ENCODE measurements at regions not wholly inside any gene's neighbourhood (a gene's known extent, or its start where the extent isn't known, plus 50 kb on each side); places are given as distances from the start of the nearest gene placed in this dataset.

DNA sequence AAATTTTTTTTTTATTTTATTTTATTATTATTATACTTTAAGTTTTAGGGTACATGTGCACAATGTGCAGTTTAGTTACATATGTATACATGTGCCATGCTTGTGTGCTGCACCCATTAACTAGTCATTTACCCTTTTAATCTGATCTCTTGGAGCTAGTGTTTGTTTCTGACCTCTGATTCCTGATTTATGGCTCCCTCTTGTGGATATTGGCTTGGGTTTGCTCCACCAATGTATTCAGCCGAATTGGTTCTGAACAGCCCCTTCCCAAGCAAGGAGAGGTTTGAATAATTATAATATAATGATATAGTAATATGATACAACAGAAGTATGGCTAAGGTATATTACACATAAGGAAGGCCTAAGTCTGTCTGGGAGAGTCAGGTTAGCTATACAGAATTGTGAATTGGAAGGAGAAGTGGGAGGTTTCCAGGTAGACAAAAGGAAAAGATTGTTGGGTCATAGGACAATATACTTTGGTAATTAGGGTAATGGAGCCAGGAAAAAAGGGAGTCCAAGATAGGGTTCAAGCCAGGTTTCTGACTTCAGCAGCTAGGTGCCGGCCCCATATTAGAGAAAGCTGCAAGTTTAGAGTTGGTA, 53.1 kb upstream of the HMCN1 start:
- no peak for DNase-seq
- H3K27me3 ChIP-seq (ENCODE audit: low read depth) = no peaks in the 10 kb centered on the region
- no peak overlapping the region for H3K27ac ChIP-seq (replicated peaks)
- H3K36me3 ChIP-seq = no peaks in the 10 kb centered on the region
- H3K4me1 ChIP-seq = peaks cover 39% of the 10 kb centered on the region
- intact Hi-C loops (cut with micrococcal nuclease) = no loop called here
- no peaks in the 10 kb centered on the region for H3K9me3 ChIP-seq (replicated peaks)
- H3K4me3 ChIP-seq = no peak overlapping the region
- TF ChIP-seq, protein P1, sequence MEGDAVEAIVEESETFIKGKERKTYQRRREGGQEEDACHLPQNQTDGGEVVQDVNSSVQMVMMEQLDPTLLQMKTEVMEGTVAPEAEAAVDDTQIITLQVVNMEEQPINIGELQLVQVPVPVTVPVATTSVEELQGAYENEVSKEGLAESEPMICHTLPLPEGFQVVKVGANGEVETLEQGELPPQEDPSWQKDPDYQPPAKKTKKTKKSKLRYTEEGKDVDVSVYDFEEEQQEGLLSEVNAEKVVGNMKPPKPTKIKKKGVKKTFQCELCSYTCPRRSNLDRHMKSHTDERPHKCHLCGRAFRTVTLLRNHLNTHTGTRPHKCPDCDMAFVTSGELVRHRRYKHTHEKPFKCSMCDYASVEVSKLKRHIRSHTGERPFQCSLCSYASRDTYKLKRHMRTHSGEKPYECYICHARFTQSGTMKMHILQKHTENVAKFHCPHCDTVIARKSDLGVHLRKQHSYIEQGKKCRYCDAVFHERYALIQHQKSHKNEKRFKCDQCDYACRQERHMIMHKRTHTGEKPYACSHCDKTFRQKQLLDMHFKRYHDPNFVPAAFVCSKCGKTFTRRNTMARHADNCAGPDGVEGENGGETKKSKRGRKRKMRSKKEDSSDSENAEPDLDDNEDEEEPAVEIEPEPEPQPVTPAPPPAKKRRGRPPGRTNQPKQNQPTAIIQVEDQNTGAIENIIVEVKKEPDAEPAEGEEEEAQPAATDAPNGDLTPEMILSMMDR (IDR thresholded peaks at IDR 0.05; ENCODE audit: borderline replicate concordance) = peak; percentile 75

DNA sequence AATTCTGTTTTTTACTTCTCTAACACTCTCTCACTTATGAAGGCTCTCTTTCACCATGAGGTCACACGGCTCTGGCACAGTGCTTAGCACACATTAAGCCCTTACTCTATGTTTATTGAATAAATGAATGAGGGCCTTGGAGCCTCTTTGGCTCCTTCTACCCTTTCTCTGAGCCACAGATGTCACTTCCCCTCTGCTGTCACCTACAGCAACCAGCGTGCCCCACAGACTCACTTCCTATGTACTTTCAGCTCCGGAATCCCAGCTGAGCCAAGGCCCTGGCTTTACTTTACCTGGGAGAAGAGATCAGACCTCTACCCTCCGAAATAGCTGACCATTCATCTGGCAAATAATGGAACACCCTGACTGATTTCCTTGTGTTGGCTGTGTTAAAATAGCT, 53.7 kb upstream of the HMCN1 start:
- no peak overlapping the region for H3K27ac ChIP-seq (replicated peaks)
- DNase-seq = no peak
- intact Hi-C loops (cut with micrococcal nuclease) = no loop called here
- no peaks in the 10 kb centered on the region for H3K36me3 ChIP-seq
- peaks cover 39% of the 10 kb centered on the region for H3K4me1 ChIP-seq
- H3K4me3 ChIP-seq = no peak overlapping the region
- no peaks in the 10 kb centered on the region for H3K27me3 ChIP-seq (ENCODE audit: low read depth)
- TF ChIP-seq, protein P1 (IDR thresholded peaks at IDR 0.05; ENCODE audit: borderline replicate concordance) = no peak
- H3K9me3 ChIP-seq (replicated peaks) = no peaks in the 10 kb centered on the region

DNA sequence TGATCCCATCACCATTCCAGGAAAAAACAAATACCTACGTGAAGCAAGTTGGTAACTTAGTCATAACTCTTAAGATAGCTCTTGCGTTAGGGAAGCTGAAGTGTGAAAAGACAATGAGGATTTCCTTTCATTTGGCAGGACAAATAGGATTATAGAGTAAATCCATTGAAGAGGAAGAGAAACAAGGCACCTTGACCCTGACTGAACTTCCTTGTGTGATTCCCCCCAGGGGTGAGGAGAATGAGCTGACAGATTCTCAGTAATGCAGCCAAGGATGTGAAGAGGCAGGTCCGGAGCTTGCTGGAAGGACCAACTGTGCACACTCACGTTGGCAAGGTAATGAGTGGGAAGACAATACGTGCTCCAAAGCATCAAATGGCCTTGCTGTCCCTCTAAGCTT, 55.0 kb upstream of the HMCN1 start:
- intact Hi-C loops (cut with micrococcal nuclease) = loop anchor here (10.0 kb wide), 1 partner anchor 434 kb away; no protein-coding TSS in a partner anchor
- H3K4me3 ChIP-seq = no peak overlapping the region
- H3K27ac ChIP-seq (replicated peaks) = no peak overlapping the region
- H3K36me3 ChIP-seq = no peaks in the 10 kb centered on the region
- no peak for DNase-seq
- peaks cover 46% of the 10 kb centered on the region for H3K4me1 ChIP-seq
- H3K9me3 ChIP-seq (replicated peaks) = no peaks in the 10 kb centered on the region
- no peaks in the 10 kb centered on the region for H3K27me3 ChIP-seq (ENCODE audit: low read depth)
- TF ChIP-seq, protein P1 (IDR thresholded peaks at IDR 0.05; ENCODE audit: borderline replicate concordance) = no peak

DNA sequence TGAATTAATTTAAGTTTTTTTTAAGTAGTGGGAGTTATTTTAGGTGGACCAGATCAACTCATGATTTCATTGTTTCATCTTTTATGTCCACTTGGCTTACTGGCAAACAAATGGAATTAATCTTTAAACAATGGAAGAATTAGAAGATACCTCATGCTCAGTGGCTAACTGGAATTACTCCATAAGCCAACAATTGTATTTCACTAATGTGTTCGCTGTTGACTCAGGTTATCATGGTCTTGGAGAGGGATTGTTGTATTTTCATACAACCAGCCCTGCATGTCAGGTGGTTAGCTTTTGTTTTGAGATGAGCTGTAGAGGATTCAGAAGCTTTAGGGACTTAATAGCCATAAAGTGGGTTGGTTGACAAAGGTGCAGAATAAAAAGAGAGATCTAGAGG, 57.2 kb upstream of the HMCN1 start:
- H3K27me3 ChIP-seq (ENCODE audit: low read depth) = no peaks in the 10 kb centered on the region
- TF ChIP-seq, protein P1 (IDR thresholded peaks at IDR 0.05; ENCODE audit: borderline replicate concordance) = no peak
- no peak for DNase-seq
- intact Hi-C loops (cut with micrococcal nuclease) = loop anchor here (10.0 kb wide), 1 partner anchor 432 kb away; no protein-coding TSS in a partner anchor
- H3K9me3 ChIP-seq (replicated peaks) = no peaks in the 10 kb centered on the region
- peaks cover 59% of the 10 kb centered on the region for H3K4me1 ChIP-seq
- H3K27ac ChIP-seq (replicated peaks) = no peak overlapping the region
- H3K36me3 ChIP-seq = no peaks in the 10 kb centered on the region
- no peak overlapping the region for H3K4me3 ChIP-seq

DNA sequence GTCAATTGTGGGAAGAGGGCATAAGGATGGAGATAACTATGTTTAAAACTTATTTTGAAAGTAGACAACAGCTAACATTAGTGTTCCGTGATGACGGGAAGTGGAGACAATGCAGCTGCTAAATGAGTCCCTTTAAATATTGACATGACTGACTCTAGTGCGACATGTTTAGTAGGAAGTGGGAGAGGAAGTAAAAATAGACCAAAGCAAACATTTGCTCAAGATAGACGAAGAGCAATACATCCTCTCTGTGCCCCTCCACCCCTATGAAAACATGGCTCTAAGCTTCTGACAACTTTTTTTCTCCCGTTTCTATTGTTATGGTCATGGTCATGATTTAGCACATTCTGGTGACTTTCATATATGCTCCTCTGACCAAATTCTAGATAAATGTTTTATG, 60.0 kb upstream of the HMCN1 start:
- intact Hi-C loops (cut with micrococcal nuclease) = loop anchor here (10.0 kb wide), 1 partner anchor 429 kb away; no protein-coding TSS in a partner anchor
- DNase-seq = no peak
- no peaks in the 10 kb centered on the region for H3K36me3 ChIP-seq
- no peak overlapping the region for H3K4me3 ChIP-seq
- peaks cover 55% of the 10 kb centered on the region for H3K4me1 ChIP-seq
- H3K27ac ChIP-seq (replicated peaks) = peak overlapping the region; percentile 54
- no peaks in the 10 kb centered on the region for H3K27me3 ChIP-seq (ENCODE audit: low read depth)
- no peaks in the 10 kb centered on the region for H3K9me3 ChIP-seq (replicated peaks)
- TF ChIP-seq, protein P1 (IDR thresholded peaks at IDR 0.05; ENCODE audit: borderline replicate concordance) = no peak
